GM21526 (cell line): ENCODE measurements at regions not wholly inside any gene's neighbourhood (a gene's known extent, or its start where the extent isn't known, plus 50 kb on each side); places are given as distances from the start of the nearest gene placed in this dataset.

ENCODE experiments used
- ATAC-seq: cut with Tn5 transposase; IDR thresholded peaks from one replicate; pipeline ENCODE4 v1.9.1; 2021; ENCODE audit warnings: moderate library complexity; ENCODE audit not compliant: unreplicated experiment, low FRiP score

- no peak for ATAC-seq
These were observed 338.7 kb downstream of the CDH2 start for GRCh38 chr18:27838225-27838624.

- ATAC-seq = no peak
These were observed 350.8 kb downstream of the CDH2 start for GRCh38 chr18:27826101-27826500.

DNA sequence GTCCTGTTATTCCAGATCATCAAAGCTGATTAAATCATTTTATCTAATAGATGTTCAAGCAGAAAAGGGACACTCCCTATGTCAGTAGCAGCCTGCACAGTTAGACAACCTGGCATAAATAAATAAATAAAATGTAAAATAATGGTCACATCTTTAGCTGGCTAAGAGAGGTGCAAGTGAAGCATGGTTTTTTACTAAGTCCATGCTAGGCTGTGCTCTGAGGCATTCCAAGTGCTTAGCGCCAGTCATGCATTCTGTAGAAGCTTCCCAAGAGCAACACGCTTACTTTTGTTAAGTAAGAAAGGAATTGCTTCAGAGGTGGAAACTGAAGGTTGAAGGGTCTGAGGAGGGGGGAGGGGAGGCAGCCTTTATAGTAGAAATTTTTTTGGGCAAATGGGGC is 351.2 kb downstream of the CDH2 start:
- ATAC-seq = no peak

- ATAC-seq = no peak
These were observed 351.9 kb downstream of the CDH2 start for GRCh38 chr18:27824841-27825681.

- no peak for ATAC-seq
These were observed 352.7 kb downstream of the CDH2 start for GRCh38 chr18:27824275-27824674.

- no peak for ATAC-seq
These were observed 353.9 kb downstream of the CDH2 start for GRCh38 chr18:27823053-27823452.

GRCh38 chr18:27808683-27809082 is 368.2 kb downstream of the CDH2 start:
- no peak for ATAC-seq

DNA sequence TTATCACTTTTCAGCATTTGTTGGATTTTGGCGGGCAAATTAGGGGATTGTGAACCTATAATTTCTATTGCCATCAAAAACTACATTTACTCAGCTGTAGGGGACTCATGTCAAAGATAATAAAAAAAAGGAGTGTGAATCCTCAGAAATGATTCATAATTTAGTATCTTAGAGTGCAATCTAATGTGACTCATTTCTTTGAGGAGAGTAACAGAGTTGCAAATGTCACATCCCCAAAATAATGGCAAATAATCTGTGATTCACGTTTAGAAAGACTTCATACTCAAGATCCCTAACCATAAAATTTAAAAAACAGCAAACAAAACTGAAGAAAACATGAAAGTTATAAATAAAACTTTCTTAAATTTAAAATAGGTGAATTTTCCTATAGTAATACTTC is 373.0 kb downstream of the CDH2 start:
- ATAC-seq = no peak

GRCh38 chr18:27797484-27797883 is 379.4 kb downstream of the CDH2 start:
- no peak for ATAC-seq

DNA sequence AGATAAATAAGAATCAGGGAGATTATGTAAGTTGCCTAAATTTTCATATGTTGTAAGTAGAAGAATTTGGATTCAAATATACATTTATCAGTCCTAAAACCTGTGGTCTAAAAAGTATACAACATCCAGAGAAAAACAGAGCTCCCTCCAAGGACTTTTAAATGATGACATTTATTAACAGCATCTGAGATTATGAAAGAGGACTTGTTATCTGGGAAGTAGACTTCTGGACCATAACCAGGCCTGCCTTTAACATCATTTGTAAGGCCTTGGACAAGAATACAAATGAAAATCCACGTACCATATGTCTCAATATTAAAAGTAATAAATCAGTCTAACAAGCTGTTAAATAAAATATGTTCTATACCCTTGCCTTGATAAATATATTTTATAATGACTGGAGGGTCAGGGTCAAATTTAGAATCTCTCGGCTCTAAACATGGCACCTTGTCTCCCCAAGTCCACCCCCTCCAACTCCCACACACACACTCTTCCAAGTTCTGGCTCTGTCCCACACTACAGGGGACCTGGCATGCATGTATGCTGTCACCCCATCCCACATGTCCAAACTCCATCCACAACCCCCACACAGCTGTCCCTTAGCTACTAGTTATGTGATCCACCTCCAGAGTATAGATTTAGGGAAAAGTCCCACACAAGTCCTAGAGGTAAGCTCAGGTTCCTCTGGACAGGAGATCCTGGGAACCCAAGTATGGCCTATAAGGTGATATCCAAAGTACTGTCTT is 382.6 kb downstream of the CDH2 start:
- ATAC-seq = no peak

DNA sequence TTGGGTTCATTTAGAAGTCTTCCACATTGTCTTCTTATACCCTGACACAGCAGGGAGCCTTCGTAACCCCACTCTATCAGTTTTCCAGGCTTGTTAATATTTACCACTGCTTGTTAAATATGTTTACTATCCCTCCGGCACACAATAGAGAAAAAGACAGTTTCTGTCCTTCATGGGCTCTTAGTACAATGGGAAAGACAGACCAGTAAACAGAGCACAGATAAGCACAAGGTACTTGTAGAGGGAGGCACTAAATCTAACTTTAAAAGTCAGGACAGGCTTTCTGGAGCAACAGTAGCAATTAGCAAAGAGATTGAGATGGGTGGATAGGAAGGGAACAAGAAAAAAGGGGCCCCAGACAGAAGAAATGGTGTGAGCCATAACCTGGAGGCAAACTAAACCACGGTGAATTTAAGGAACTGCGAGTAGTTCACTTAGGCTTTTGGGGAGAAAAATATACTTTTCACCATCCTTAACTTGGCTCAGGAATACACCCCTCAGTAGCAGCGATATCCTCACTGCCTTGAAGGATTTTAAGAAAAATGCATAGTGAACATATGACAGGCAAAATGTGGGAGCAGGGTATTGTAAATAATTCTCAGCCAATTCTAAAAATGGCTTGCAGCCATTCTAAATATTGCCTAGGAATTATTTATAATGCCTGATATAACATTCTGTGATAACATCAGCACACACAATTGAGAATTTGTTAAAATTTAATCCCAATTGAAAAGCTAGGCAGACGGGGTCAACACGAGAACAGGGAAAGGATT is 383.7 kb downstream of the CDH2 start:
- no peak for ATAC-seq

DNA sequence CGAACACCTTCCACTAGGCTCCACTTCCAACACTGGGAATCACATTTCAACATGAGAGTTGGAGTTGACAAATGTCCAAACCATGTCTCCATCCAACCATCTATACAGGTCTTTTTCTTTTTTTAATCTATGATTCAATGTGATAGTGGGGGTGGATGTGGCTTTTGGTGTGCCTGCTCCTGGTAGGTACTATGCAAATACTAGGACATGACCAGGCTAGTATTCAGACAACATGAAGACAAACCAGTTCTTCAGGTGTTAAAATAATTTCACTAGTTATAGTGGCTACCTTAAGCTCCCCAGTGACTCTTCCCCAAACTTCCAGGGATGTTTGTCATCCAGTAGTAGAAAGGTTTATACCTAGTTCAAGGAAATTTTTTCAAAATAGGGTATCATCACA is 387.5 kb downstream of the CDH2 start:
- no peak for ATAC-seq

DNA sequence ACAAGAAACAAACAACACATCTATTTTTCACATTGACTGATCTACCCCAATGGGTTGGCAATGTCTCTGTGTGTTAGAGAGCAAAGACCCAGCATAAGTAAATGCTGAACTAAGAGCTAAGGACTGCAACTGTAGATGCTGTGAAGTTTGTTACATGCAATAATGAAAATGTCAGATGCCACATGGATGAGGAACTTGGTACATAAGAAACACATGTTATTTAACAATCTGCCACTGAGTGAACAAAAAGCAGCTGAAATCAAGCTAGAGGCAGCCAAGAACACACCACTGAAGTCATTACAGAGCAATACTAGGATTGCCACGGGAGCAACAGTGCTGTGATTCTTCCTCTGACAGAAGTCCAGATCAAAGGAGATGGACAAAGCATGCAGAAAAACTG is 389.4 kb downstream of the CDH2 start:
- ATAC-seq = no peak

DNA sequence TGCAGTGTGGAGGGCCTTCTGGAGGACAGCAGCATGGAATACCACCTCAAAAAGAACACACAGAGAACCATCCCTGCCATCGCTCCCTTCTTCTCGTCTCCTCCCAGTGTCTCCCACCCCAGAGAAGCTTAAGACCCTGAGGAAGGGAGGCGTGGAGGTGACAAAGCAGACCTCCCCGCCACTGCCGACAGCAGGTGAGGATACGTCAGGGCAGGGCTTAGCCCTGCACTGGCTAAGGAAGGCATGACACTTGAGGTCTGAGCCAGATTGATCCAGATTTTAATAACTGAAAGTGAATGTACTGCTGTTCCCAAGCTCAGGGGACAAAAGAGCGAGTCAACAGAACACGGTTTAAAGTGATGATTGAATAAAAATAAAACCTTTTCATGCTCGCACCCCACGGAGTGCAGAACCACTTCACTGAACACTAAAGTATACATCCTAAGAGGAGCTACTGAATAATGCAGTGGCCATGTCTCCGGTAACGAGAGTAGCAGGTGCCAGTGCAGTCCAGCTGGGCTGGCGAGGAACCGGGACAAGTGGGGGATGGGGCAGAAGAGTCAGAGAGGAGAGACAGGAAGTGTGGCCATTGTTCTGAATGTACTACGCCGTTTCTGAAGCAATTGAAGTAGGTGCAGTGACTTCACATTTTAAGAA is 391.0 kb downstream of the CDH2 start:
- no peak for ATAC-seq

GRCh38 chr18:27780061-27780745 is 396.7 kb downstream of the CDH2 start:
- no peak for ATAC-seq

- ATAC-seq = no peak
These were observed 398.0 kb downstream of the CDH2 start for GRCh38 chr18:27778925-27779324.

DNA sequence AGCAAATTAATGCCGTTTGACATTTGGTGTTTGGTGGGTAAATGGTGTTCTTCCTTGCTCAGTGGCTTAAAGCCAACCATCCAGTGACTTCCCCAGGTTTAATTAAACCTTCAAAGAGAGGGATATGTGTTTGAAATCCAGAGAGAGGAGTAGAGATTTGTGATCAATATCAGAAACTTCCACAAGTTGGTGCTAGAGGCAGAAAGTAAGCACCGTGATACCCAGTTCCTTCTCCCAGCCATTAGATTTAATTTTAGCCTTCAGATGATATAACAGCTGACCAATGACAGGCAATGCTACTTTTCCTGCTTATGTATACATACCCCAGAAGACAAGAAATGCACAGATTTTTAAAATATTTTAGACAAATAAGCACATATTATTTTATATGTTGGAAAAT is 398.5 kb downstream of the CDH2 start:
- no peak for ATAC-seq

DNA sequence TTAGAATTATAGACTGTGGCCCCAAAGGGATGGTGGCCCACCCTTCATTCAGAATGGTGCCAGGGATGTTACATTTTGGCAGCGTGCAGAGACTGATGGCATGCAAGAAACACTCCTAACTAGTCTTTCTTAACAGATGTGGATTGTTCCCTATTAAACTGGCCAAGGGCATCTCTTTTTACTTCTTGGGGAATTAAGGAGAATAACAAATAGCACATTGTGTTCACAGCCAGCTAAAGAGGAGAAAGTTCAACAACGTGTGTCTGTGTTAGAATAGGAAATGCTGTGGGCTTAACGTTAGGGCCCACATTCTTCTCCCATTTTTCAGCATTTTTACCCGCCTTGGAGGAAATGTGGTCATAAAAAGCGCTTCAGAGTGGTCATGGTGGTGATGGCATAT is 404.8 kb downstream of the CDH2 start:
- no peak for ATAC-seq

- no peak for ATAC-seq
These were observed 405.4 kb downstream of the CDH2 start for GRCh38 chr18:27771571-27771970.

- ATAC-seq = no peak
These were observed 407.8 kb downstream of the CDH2 start for GRCh38 chr18:27769152-27769551.
